ENCODE measurements at regions not wholly inside any gene's neighbourhood (a gene's known extent, or its start where the extent isn't known, plus 50 kb on each side); places are given as distances from the start of the nearest gene placed in this dataset.
A peak's percentile ranks its signal among the peaks of the same experiment; 100 is the strongest.

DNA sequence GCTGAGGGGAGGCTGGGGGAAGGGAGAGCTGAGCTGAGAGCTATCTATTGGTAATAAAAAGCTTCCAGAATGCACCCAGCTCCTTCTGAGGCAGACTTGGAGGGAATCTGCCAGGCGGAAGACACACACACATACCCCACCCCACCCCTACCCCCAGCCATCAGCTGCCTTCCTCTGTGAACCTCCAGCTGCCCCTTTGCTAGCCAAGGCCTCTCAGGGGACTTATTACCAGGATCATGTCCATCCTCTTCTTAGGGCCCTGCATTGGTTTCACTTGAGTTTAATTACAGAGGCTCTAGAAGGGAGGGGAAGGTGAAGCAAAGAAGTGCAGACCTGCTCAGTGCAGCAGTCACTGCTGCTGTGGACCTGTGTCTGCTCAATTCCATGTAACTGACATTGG, 156.4 kb downstream of the OMA1 start:
- H3K4me3 ChIP-seq (replicated peaks; ENCODE audit: low read depth, low read length), result no peak overlapping the region
- no peak for DNase-seq (ENCODE audit: low read depth)
- TF ChIP-seq, protein P1, sequence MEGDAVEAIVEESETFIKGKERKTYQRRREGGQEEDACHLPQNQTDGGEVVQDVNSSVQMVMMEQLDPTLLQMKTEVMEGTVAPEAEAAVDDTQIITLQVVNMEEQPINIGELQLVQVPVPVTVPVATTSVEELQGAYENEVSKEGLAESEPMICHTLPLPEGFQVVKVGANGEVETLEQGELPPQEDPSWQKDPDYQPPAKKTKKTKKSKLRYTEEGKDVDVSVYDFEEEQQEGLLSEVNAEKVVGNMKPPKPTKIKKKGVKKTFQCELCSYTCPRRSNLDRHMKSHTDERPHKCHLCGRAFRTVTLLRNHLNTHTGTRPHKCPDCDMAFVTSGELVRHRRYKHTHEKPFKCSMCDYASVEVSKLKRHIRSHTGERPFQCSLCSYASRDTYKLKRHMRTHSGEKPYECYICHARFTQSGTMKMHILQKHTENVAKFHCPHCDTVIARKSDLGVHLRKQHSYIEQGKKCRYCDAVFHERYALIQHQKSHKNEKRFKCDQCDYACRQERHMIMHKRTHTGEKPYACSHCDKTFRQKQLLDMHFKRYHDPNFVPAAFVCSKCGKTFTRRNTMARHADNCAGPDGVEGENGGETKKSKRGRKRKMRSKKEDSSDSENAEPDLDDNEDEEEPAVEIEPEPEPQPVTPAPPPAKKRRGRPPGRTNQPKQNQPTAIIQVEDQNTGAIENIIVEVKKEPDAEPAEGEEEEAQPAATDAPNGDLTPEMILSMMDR (IDR thresholded peaks at IDR 0.05; ENCODE audit: low read length, missing control alignments), result no peak

- DNase-seq (ENCODE audit: low read depth), result no peak
- TF ChIP-seq, protein P1 (IDR thresholded peaks at IDR 0.05; ENCODE audit: low read length, missing control alignments), result no peak
Observed at GRCh38 chr1:58380345-58380744, 166.2 kb downstream of the OMA1 start.

DNA sequence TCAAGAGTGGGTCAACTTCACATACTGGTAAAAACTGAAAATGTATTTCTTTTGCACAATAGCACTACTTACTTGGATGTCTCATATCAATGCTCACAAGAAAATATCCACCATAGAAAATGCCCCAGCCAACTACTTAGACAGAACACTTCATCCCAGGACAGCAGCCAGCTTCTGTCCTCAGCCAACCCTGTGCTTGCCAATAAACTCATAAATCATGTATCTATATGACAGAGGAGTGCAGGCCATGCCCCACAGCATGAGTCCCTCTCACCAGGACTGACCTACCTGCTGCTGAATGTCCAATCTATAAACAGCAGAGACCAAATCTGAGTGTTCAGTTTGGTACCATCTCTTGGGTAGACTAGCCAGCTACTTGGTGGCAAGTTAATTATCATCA, 179.3 kb downstream of the OMA1 start:
- no peak for DNase-seq (ENCODE audit: low read depth)
- TF ChIP-seq, protein P1 (IDR thresholded peaks at IDR 0.05; ENCODE audit: low read length, missing control alignments), result no peak
- no peak overlapping the region for H3K4me3 ChIP-seq (replicated peaks; ENCODE audit: low read depth, low read length)

More at GRCh38 chr1:58380345-58380744, 166.2 kb downstream of the OMA1 start:
- H3K4me3 ChIP-seq (replicated peaks; ENCODE audit: low read depth, low read length), result no peak overlapping the region

DNA sequence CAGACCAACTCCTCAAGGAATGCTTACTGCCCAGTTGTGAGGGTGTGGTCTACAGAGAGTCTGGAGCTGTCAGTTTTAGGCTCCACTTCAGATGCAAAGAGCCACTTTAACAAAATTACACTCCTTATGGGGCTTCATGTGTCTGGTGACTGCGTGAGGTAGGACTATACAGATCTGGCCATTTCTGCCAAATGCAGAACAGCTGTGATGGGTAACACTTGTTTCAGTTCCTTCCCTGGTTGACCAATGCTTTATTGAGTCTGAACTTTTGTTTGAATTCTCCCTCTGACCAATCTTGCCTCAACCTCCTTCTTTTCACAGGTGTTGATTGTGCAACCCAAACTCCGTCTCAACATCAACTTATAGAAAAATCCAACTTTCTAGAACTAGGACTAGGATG, 181.2 kb downstream of the OMA1 start:
- no peak for DNase-seq (ENCODE audit: low read depth)

GRCh38 chr1:58363585-58363984, 182.9 kb downstream of the OMA1 start:
- DNase-seq (ENCODE audit: low read depth), result no peak
- TF ChIP-seq, protein P1 (IDR thresholded peaks at IDR 0.05; ENCODE audit: low read length, missing control alignments), result no peak
- H3K4me3 ChIP-seq (replicated peaks; ENCODE audit: low read depth, low read length), result no peak overlapping the region

More for the DNA sequence above, 181.2 kb downstream of the OMA1 start:
- TF ChIP-seq, protein P1 (IDR thresholded peaks at IDR 0.05; ENCODE audit: low read length, missing control alignments), result no peak
- H3K4me3 ChIP-seq (replicated peaks; ENCODE audit: low read depth, low read length), result no peak overlapping the region

DNA sequence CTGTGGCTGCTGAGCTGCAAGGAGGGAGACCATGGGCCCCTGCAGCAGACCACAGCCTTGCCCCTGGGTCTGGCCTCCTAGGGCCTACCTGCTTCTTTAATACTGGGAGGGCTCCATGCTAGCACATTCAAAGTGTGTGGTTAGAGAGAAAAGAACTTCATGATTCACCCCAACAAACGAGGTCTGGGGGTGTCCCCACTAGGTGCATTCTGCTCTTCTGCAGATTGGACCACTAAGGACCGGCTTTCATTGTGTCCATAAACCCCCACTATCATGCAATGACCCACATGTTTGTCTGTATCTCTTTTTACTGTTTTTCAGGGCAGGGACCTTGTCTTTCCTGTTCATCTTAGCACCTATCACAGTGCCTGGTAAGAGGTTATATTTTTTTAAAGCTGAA, 185.4 kb downstream of the OMA1 start:
- TF ChIP-seq, protein P1 (IDR thresholded peaks at IDR 0.05; ENCODE audit: low read length, missing control alignments), result no peak
- no peak overlapping the region for H3K4me3 ChIP-seq (replicated peaks; ENCODE audit: low read depth, low read length)
- DNase-seq (ENCODE audit: low read depth), result no peak

GRCh38 chr1:58358346-58358745, 188.2 kb downstream of the OMA1 start:
- TF ChIP-seq, protein P1 (IDR thresholded peaks at IDR 0.05; ENCODE audit: low read length, missing control alignments), result no peak
- peak; percentile 6 for DNase-seq (ENCODE audit: low read depth)
- no peak overlapping the region for H3K4me3 ChIP-seq (replicated peaks; ENCODE audit: low read depth, low read length)
